Vagina (tissue), 2 donors: ENCODE measurements at regions not wholly inside any gene's neighbourhood (a gene's known extent, or its start where the extent isn't known, plus 50 kb on each side); places are given as distances from the start of the nearest gene placed in this dataset.

Experiments used
- DNase-seq, 2 donors: peaks; one replicate each; pipeline ENCODE4 v3.0.0-alpha.2; 2017; ENCODE audit errors: extremely low spot score in 2 of 2
- H3K27ac ChIP-seq: fragments of 200-600 bp; sonication (generic); one replicate; pipeline ENCODE4 v1.5.1; 2019
- H3K27me3 ChIP-seq: fragments of 200-600 bp; sonication (generic); one replicate; pipeline ENCODE4 v1.5.1; 2019
- H3K36me3 ChIP-seq, 2 donors: fragments of 200-600 bp; sonication (generic); one replicate each; pipeline ENCODE4 v1.5.1; 2017 to 2019
- H3K4me1 ChIP-seq: fragments of 200-600 bp; sonication (generic); one replicate; pipeline ENCODE4 v1.5.1; 2019
- H3K4me3 ChIP-seq, 2 donors: fragments of 200-600 bp; sonication (generic); 1 replicate in 1 of 2; 2 replicates in 1 of 2; pipeline ENCODE4 v1.5.1; 2016 to 2019
- H3K9me3 ChIP-seq: fragments of 200-600 bp; sonication (generic); one replicate; pipeline ENCODE4 v1.5.1; 2019
- POLR2A ChIP-seq, 2 donors: fragments of 450-650 bp; IDR thresholded peaks; one replicate each; pipeline ENCODE4 v1.6.1; 2017; ENCODE audit warnings: antibody characterized with exemption in 2 of 2, mild to moderate bottlenecking in 2 of 2, moderate library complexity in 2 of 2
- POLR2AphosphoS5 ChIP-seq, 2 donors: sonication (generic); formaldehyde crosslinking; IDR thresholded peaks; one replicate each; pipeline ENCODE4 v1.9.0; 2017; ENCODE audit warnings: antibody characterized with exemption in 2 of 2, mild to moderate bottlenecking in 2 of 2, low read depth in 1 of 2; ENCODE audit not compliant: insufficient read depth in 1 of 2
- intact Hi-C: fragments of 100-400 bp; cut with DNase I; formaldehyde crosslinking; loops from one replicate; pipeline ENCODE4 v1.15.1; 2023
- TF ChIP-seq, protein P1 (sequence below), 3 experiments: fragments of 450-650 bp in 2 of 3; fragments of 200-600 bp in 1 of 3; sonication (generic) in 1 of 3; IDR thresholded peaks; one replicate each; pipeline ENCODE4 v1.5.1; 2017 to 2019; ENCODE audit warnings: antibody characterized with exemption in 3 of 3, mild to moderate bottlenecking in 2 of 3, moderate library complexity in 2 of 3

DNA sequence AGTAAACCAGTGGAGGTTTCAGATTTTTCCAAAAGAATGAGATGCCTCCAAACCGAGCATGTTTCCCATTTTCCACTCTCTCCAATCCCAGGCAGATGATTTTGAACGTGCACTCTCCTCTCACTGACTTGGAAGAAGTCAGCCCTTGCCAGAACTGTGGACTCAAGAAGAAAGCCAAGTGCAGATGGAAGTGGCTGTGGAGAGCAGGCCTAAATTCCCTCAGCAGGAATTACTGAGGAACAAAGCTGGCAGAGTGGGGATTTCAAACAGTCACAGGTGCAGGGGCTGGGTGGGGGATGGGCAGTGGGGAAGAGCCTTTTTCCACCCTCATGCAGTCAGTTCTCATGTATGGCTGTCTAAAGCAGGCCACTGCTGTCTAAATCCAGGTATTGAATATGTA lies 55.3 kb downstream of the PABIR2 start:
- DNase-seq = no peak
- no peaks in the 10 kb centered on the region for H3K36me3 ChIP-seq
- no peak overlapping the region for H3K27ac ChIP-seq
- no peaks in the 10 kb centered on the region for H3K27me3 ChIP-seq
- no peak for TF ChIP-seq POLR2A (IDR thresholded peaks at IDR 0.05)
- TF ChIP-seq, protein P1, sequence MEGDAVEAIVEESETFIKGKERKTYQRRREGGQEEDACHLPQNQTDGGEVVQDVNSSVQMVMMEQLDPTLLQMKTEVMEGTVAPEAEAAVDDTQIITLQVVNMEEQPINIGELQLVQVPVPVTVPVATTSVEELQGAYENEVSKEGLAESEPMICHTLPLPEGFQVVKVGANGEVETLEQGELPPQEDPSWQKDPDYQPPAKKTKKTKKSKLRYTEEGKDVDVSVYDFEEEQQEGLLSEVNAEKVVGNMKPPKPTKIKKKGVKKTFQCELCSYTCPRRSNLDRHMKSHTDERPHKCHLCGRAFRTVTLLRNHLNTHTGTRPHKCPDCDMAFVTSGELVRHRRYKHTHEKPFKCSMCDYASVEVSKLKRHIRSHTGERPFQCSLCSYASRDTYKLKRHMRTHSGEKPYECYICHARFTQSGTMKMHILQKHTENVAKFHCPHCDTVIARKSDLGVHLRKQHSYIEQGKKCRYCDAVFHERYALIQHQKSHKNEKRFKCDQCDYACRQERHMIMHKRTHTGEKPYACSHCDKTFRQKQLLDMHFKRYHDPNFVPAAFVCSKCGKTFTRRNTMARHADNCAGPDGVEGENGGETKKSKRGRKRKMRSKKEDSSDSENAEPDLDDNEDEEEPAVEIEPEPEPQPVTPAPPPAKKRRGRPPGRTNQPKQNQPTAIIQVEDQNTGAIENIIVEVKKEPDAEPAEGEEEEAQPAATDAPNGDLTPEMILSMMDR (IDR thresholded peaks at IDR 0.05) = no peak
- no peak for TF ChIP-seq POLR2AphosphoS5 (IDR thresholded peaks at IDR 0.05; ENCODE audit: insufficient read depth in 1 of 2, low read depth in 1 of 2)
- intact Hi-C loops = no loop called here
- H3K4me1 ChIP-seq = no peaks in the 10 kb centered on the region
- H3K9me3 ChIP-seq = no peaks in the 10 kb centered on the region
- H3K4me3 ChIP-seq = no peak overlapping the region

DNA sequence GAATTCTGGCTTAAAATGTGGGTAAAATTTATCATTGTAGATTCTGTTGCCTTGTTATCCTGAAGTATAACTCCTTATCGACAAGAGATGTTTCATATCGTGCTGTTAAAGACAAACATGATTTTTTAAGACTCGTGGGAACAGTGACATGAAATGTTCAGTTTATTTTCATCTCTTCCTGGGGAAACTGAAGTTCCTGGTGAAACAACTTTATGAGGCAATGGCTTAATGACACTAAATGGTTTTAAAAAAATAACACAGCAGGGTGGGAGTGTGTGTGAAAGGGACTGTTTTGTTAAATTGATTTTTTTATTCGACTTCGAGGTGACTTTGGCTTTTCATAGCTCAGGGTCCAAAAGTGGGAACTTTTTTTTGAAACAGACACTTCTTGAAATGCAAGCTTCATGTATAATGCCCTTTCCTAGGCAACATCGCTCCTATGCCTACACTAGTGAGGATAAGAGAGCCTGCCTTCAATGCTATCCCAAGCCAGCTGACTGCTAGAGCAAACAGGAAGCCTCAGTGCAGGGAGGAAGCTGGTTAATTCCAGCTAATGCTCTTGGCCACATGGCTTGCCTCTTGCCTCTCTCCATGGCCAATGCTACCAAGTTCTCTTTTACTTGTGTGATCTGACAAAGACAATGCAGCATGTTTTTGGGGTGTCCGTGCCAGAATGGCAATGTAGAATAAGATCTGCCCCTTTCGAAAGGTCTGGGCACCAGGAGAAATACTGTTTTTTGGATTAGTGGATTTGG lies 57.8 kb downstream of the PABIR2 start:
- no peak overlapping the region for H3K4me3 ChIP-seq
- DNase-seq = no peak
- no peaks in the 10 kb centered on the region for H3K4me1 ChIP-seq
- intact Hi-C loops = no loop called here
- no peaks in the 10 kb centered on the region for H3K36me3 ChIP-seq
- no peak overlapping the region for H3K27ac ChIP-seq
- H3K27me3 ChIP-seq = no peaks in the 10 kb centered on the region
- no peak for TF ChIP-seq POLR2AphosphoS5 (IDR thresholded peaks at IDR 0.05; ENCODE audit: insufficient read depth in 1 of 2, low read depth in 1 of 2)
- TF ChIP-seq, protein P1 (IDR thresholded peaks at IDR 0.05) = no peak
- TF ChIP-seq POLR2A (IDR thresholded peaks at IDR 0.05) = no peak
- H3K9me3 ChIP-seq = no peaks in the 10 kb centered on the region

DNA sequence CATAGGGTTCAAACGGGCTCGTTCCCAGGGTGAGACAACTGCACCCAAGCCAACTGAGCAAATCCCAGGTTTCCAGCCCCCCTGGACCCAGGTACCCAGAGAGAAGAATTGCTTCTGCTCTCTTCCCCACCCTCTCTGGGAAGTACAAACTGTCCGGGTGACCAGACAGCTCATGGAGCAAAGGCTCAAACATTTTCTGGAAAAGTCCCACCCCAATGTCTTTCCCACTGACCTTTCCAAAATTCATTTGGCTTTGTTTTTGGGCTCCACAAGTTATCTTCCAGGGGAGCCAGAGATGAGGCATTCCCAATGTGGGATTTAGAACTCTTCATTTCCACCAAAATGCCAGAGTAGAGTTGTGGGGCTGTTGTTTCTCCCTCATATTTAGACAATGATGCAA lies 58.6 kb downstream of the PABIR2 start:
- no peak overlapping the region for H3K4me3 ChIP-seq
- no peak for DNase-seq
- no peak overlapping the region for H3K27ac ChIP-seq
- intact Hi-C loops = no loop called here
- no peaks in the 10 kb centered on the region for H3K27me3 ChIP-seq
- H3K4me1 ChIP-seq = no peaks in the 10 kb centered on the region
- TF ChIP-seq POLR2AphosphoS5 (IDR thresholded peaks at IDR 0.05; ENCODE audit: insufficient read depth in 1 of 2, low read depth in 1 of 2) (no peak), POLR2A (IDR thresholded peaks at IDR 0.05) (no peak)
- TF ChIP-seq, protein P1 (IDR thresholded peaks at IDR 0.05) = no peak
- no peaks in the 10 kb centered on the region for H3K9me3 ChIP-seq
- H3K36me3 ChIP-seq = no peaks in the 10 kb centered on the region

DNA sequence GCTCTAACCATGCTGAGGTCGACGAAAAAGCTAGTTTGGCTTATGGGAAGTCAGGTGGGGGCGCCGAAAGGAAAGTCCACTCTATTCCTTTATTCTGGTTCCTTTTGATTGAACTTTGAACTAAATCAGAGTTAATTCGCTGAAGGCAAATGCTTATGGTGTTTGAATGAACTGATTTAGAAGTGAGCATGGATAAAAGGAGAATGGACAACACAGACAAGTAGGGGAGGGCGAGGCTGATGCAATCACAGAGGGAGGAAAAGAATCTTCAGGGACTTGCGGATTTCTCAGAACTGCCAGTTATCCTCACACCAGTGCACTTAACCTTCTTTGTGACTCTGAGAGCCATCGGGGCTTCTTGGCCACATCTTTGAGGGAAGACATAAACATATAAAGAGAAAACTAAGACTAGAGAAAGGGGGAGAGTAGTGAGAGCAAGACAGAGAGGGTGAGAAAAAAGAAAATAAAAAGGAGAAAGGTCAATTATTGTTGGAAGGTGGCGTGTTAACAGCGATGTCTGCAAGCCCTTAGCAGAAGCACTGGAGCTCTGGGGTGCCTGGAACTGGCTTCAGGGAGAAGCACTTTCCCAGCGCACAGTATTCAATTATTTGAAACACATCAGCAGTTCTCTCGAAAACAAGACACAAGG lies 59.2 kb downstream of the PABIR2 start:
- intact Hi-C loops = no loop called here

More for the DNA sequence above, 59.2 kb downstream of the PABIR2 start:
- H3K4me3 ChIP-seq = no peak overlapping the region
- H3K27me3 ChIP-seq = no peaks in the 10 kb centered on the region
- DNase-seq = no peak
- no peaks in the 10 kb centered on the region for H3K9me3 ChIP-seq
- TF ChIP-seq POLR2AphosphoS5 (IDR thresholded peaks at IDR 0.05; ENCODE audit: insufficient read depth in 1 of 2, low read depth in 1 of 2) (no peak), POLR2A (IDR thresholded peaks at IDR 0.05) (no peak)
- TF ChIP-seq, protein P1 (IDR thresholded peaks at IDR 0.05) = no peak
- H3K36me3 ChIP-seq = no peaks in the 10 kb centered on the region
- no peak overlapping the region for H3K27ac ChIP-seq
- no peaks in the 10 kb centered on the region for H3K4me1 ChIP-seq
